ENCODE measurements at regions not wholly inside any gene's neighbourhood (a gene's known extent, or its start where the extent isn't known, plus 50 kb on each side); places are given as distances from the start of the nearest gene placed in this dataset.

- Histone ChIP-seq H3K27ac (ENCODE audit: extremely low read depth, low read depth, low read length) (no peak overlapping the region), H4K20me1 (replicated peaks; ENCODE audit: control insufficient read depth, insufficient read depth, low read length) (no peaks in the 10 kb centered on the region), H2AFZ (ENCODE audit: low read depth, low read length) (no peak overlapping the region), H3K9me3 (replicated peaks; ENCODE audit: control insufficient read depth, insufficient read depth, low read depth, low read length) (no peaks in the 10 kb centered on the region), H3K4me3 (no peak overlapping the region), H3K9me1 (ENCODE audit: control insufficient read depth, insufficient read depth, low read length) (no peaks in the 10 kb centered on the region), H3K9ac (ENCODE audit: insufficient read depth in 1 of 2, low read depth in 2 of 2, low read length in 2 of 2) (no peak overlapping the region), H3K79me2 (ENCODE audit: control insufficient read depth, insufficient read depth, low read length) (no peaks in the 10 kb centered on the region), H3K4me2 (ENCODE audit: insufficient read depth, low read length) (no peak overlapping the region), H3K4me1 (replicated peaks in 1 of 2; ENCODE audit: control insufficient read depth in 2 of 2, insufficient read depth in 2 of 2, low read length in 2 of 2) (no peaks in the 10 kb centered on the region), H3K36me3 (ENCODE audit: control insufficient read depth, insufficient read depth, low read length) (no peaks in the 10 kb centered on the region), H3K27me3 (ENCODE audit: control insufficient read depth in 2 of 2, insufficient read depth in 2 of 2, low read length in 2 of 2) (no peaks in the 10 kb centered on the region)
- no peak for TF ChIP-seq NFATC3 (IDR thresholded peaks at IDR 0.05)
- in situ Hi-C loops (cut with MboI) = no loop called here
- WGBS (ENCODE audit: insufficient coverage, low coverage, missing lambda C conversion rate) = 0% methylated on average over 3 of the region's 3 CpGs
- CTCF ChIA-PET (ENCODE audit: low intra/inter-chr PET ratio) = no interaction called here
- DNase-seq (ENCODE audit: extremely low read depth in 1 of 4, low spot score in 3 of 4) (no peak), FAIRE-seq (no peak), ATAC-seq (no peak)
- intact Hi-C loops (cut with micrococcal nuclease) = no loop called here
- no TSS peak for BruUV-seq (replicated peaks)
- POLR2A ChIA-PET = no interaction called here
Measured at GRCh38 chr9:18182636-18183035, 291.3 kb upstream of the ADAMTSL1 start.

- Histone ChIP-seq H3K4me2 (ENCODE audit: insufficient read depth, low read length) (no peak overlapping the region), H3K4me3 (no peak overlapping the region), H3K4me1 (replicated peaks in 1 of 2; ENCODE audit: control insufficient read depth in 2 of 2, insufficient read depth in 2 of 2, low read length in 2 of 2) (no peaks in the 10 kb centered on the region), H3K79me2 (ENCODE audit: control insufficient read depth, insufficient read depth, low read length) (no peaks in the 10 kb centered on the region), H3K9me1 (ENCODE audit: control insufficient read depth, insufficient read depth, low read length) (no peaks in the 10 kb centered on the region), H2AFZ (ENCODE audit: low read depth, low read length) (no peak overlapping the region), H3K9me3 (replicated peaks; ENCODE audit: control insufficient read depth, insufficient read depth, low read depth, low read length) (no peaks in the 10 kb centered on the region), H3K27ac (ENCODE audit: extremely low read depth, low read depth, low read length) (no peak overlapping the region), H4K20me1 (replicated peaks; ENCODE audit: control insufficient read depth, insufficient read depth, low read length) (no peaks in the 10 kb centered on the region), H3K36me3 (ENCODE audit: control insufficient read depth, insufficient read depth, low read length) (no peaks in the 10 kb centered on the region), H3K9ac (ENCODE audit: insufficient read depth in 1 of 2, low read depth in 2 of 2, low read length in 2 of 2) (no peak overlapping the region), H3K27me3 (ENCODE audit: control insufficient read depth in 2 of 2, insufficient read depth in 2 of 2, low read length in 2 of 2) (no peaks in the 10 kb centered on the region)
- 3% methylated on average over 3 of the region's 3 CpGs for WGBS (ENCODE audit: insufficient coverage, low coverage, missing lambda C conversion rate)
- BruUV-seq (replicated peaks) = no TSS peak
- ChIA-PET POLR2A (no interaction called here), CTCF (ENCODE audit: low intra/inter-chr PET ratio) (no interaction called here)
- intact Hi-C loops (cut with micrococcal nuclease) (no loop called here), in situ Hi-C loops (cut with MboI) (no loop called here)
- ATAC-seq = no peak
- FAIRE-seq = no peak
- TF ChIP-seq PURB (CRISPR knock-in tag; IDR thresholded peaks at IDR 0.05; ENCODE audit: low read depth) (no peak), LARP7 (IDR thresholded peaks at IDR 0.05) (no peak)
- DNase-seq (ENCODE audit: extremely low read depth in 1 of 4, low spot score in 3 of 4) = no peak
Measured at GRCh38 chr9:18183974-18184373, 290.0 kb upstream of the ADAMTSL1 start.

Data from K562 (cell line).